GM12892 (cell line): ENCODE measurements at regions not wholly inside any gene's neighbourhood (a gene's known extent, or its start where the extent isn't known, plus 50 kb on each side); places are given as distances from the start of the nearest gene placed in this dataset.

ENCODE experiments used
- POLR2A ChIP-seq: IDR thresholded peaks from 2 replicates; pipeline ENCODE4 v1.6.1; 2011; ENCODE audit warnings: low read depth, low read length, control low read depth
- POLR2AphosphoS5 ChIP-seq: IDR thresholded peaks from 2 replicates; pipeline ENCODE4 v1.6.1; 2011; ENCODE audit warnings: low read depth, low read length, control low read depth
- TAF1 ChIP-seq: IDR thresholded peaks from 2 replicates; pipeline ENCODE4 v1.6.1; 2011; ENCODE audit warnings: low read depth, mild to moderate bottlenecking, control low read depth, low read length, borderline replicate concordance

GRCh38 chr19:27815985-27816384 lies 1397.0 kb downstream of the UQCRFS1 start:
- no peak for TF ChIP-seq POLR2A
- no peak for TF ChIP-seq TAF1
- no peak for TF ChIP-seq POLR2AphosphoS5
